ENCODE measurements at regions not wholly inside any gene's neighbourhood (a gene's known extent, or its start where the extent isn't known, plus 50 kb on each side); places are given as distances from the start of the nearest gene placed in this dataset.

GRCh38 chr2:128775217-128775913 is 456.7 kb upstream of the HS6ST1 start:
- Histone ChIP-seq H3K79me2 (ENCODE audit: insufficient read depth, low read length) (no peaks in the 10 kb centered on the region), H3K9me3 (ENCODE audit: insufficient read depth, low read length) (no peaks in the 10 kb centered on the region), H3K36me3 (ENCODE audit: low read length) (no peaks in the 10 kb centered on the region), H4K20me1 (ENCODE audit: low read depth, low read length) (no peaks in the 10 kb centered on the region), H3K9me2 (replicated peaks; ENCODE audit: insufficient read depth, low read length) (no peaks in the 10 kb centered on the region), H2AFZ (ENCODE audit: low read depth, low read length, severe bottlenecking) (no peak overlapping the region), H3K4me3 (ENCODE audit: insufficient read depth, low read length, poor library complexity, severe bottlenecking) (no peak overlapping the region), H3K9ac (ENCODE audit: low read length) (no peak overlapping the region), H3K27me3 (ENCODE audit: low read length) (no peaks in the 10 kb centered on the region), H3K27ac (ENCODE audit: low read depth, low read length) (no peak overlapping the region), H3F3A (ENCODE audit: insufficient read depth) (no peaks in the 10 kb centered on the region), H3K4me2 (ENCODE audit: low read depth, low read length, poor library complexity, severe bottlenecking) (no peak overlapping the region)
- TF ChIP-seq CTCF (IDR thresholded peaks at IDR 0.05; ENCODE audit: insufficient read depth, low read length, poor library complexity, severe bottlenecking) (no peak), EZH2phosphoT487 (conservative IDR thresholded peaks at IDR 0.05; ENCODE audit: low read length) (no peak)

- Histone ChIP-seq H3K9me3 (ENCODE audit: insufficient read depth, low read length) (no peaks in the 10 kb centered on the region), H3K4me2 (ENCODE audit: low read depth, low read length, poor library complexity, severe bottlenecking) (no peak overlapping the region), H3K36me3 (ENCODE audit: low read length) (no peaks in the 10 kb centered on the region), H3K79me2 (ENCODE audit: insufficient read depth, low read length) (no peaks in the 10 kb centered on the region), H3F3A (ENCODE audit: insufficient read depth) (no peaks in the 10 kb centered on the region), H3K27me3 (ENCODE audit: low read length) (no peaks in the 10 kb centered on the region), H4K20me1 (ENCODE audit: low read depth, low read length) (no peaks in the 10 kb centered on the region), H3K4me3 (ENCODE audit: insufficient read depth, low read length, poor library complexity, severe bottlenecking) (no peak overlapping the region), H2AFZ (ENCODE audit: low read depth, low read length, severe bottlenecking) (no peak overlapping the region), H3K27ac (ENCODE audit: low read depth, low read length) (no peak overlapping the region), H3K9ac (ENCODE audit: low read length) (no peak overlapping the region), H3K9me2 (replicated peaks; ENCODE audit: insufficient read depth, low read length) (no peaks in the 10 kb centered on the region)
- TF ChIP-seq CTCF (IDR thresholded peaks at IDR 0.05; ENCODE audit: insufficient read depth, low read length, poor library complexity, severe bottlenecking), result no peak
- no peak for TF ChIP-seq EZH2phosphoT487 (conservative IDR thresholded peaks at IDR 0.05; ENCODE audit: low read length)
These were observed 457.2 kb upstream of the HS6ST1 start for GRCh38 chr2:128775914-128776285.

GRCh38 chr2:128776461-128777195 is 458.0 kb upstream of the HS6ST1 start:
- no peaks in the 10 kb centered on the region for H3K27me3 ChIP-seq (ENCODE audit: low read length)
- H3K4me3 ChIP-seq (ENCODE audit: insufficient read depth, low read length, poor library complexity, severe bottlenecking), result no peak overlapping the region
- H3K9me3 ChIP-seq (ENCODE audit: insufficient read depth, low read length), result no peaks in the 10 kb centered on the region
- no peaks in the 10 kb centered on the region for H3K9me2 ChIP-seq (replicated peaks; ENCODE audit: insufficient read depth, low read length)
- no peak overlapping the region for H3K9ac ChIP-seq (ENCODE audit: low read length)
- no peak overlapping the region for H2AFZ ChIP-seq (ENCODE audit: low read depth, low read length, severe bottlenecking)
- H3K36me3 ChIP-seq (ENCODE audit: low read length), result no peaks in the 10 kb centered on the region
- H3F3A ChIP-seq (ENCODE audit: insufficient read depth), result no peaks in the 10 kb centered on the region
- TF ChIP-seq CTCF (IDR thresholded peaks at IDR 0.05; ENCODE audit: insufficient read depth, low read length, poor library complexity, severe bottlenecking), result no peak
- no peak for TF ChIP-seq EZH2phosphoT487 (conservative IDR thresholded peaks at IDR 0.05; ENCODE audit: low read length)
- H3K79me2 ChIP-seq (ENCODE audit: insufficient read depth, low read length), result no peaks in the 10 kb centered on the region
- H3K27ac ChIP-seq (ENCODE audit: low read depth, low read length), result no peak overlapping the region
- H4K20me1 ChIP-seq (ENCODE audit: low read depth, low read length), result no peaks in the 10 kb centered on the region
- H3K4me2 ChIP-seq (ENCODE audit: low read depth, low read length, poor library complexity, severe bottlenecking), result no peak overlapping the region
